Gastroesophageal sphincter (tissue), 3 donors: ENCODE measurements at regions not wholly inside any gene's neighbourhood (a gene's known extent, or its start where the extent isn't known, plus 50 kb on each side); places are given as distances from the start of the nearest gene placed in this dataset.

ENCODE experiments used
- POLR2A ChIP-seq, 2 donors: fragments of 450-650 bp; IDR thresholded peaks; one replicate each; pipeline ENCODE4 v1.6.1; 2017; ENCODE audit warnings: antibody characterized with exemption in 2 of 2, mild to moderate bottlenecking in 2 of 2, moderate library complexity in 1 of 2
- POLR2AphosphoS5 ChIP-seq: sonication (generic); formaldehyde crosslinking; IDR thresholded peaks from one replicate; pipeline ENCODE4 v1.6.1; 2017; ENCODE audit warnings: antibody characterized with exemption
- TF ChIP-seq, protein P1 (sequence below), 4 experiments: fragments of 200-600 bp in 2 of 4; fragments of 450-650 bp in 2 of 4; sonication (generic) in 1 of 4; IDR thresholded peaks; one replicate each; pipeline ENCODE4 v1.5.1; 2017 to 2019; ENCODE audit warnings: antibody characterized with exemption in 4 of 4, mild to moderate bottlenecking in 2 of 4, moderate library complexity in 2 of 4

DNA sequence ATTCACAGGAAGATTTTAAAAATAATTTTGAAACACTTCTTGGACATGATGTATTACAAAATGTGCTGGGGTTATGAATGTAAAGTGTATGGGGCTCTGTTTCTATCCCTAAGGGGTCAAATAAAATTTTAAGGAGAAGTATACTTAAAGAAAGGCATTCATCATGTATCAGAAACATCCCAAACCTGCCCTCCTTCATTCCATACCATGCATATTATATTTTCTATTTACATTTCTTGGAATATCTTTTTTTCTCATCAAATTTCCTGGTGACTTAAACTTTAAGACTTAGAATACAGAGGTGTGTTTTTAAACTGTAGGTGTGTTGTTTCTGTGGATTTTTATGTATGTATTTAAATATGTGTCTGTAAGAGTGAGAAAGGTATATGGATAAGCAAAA, 96.1 kb upstream of the ADAMTS19 start:
- TF ChIP-seq, protein P1, sequence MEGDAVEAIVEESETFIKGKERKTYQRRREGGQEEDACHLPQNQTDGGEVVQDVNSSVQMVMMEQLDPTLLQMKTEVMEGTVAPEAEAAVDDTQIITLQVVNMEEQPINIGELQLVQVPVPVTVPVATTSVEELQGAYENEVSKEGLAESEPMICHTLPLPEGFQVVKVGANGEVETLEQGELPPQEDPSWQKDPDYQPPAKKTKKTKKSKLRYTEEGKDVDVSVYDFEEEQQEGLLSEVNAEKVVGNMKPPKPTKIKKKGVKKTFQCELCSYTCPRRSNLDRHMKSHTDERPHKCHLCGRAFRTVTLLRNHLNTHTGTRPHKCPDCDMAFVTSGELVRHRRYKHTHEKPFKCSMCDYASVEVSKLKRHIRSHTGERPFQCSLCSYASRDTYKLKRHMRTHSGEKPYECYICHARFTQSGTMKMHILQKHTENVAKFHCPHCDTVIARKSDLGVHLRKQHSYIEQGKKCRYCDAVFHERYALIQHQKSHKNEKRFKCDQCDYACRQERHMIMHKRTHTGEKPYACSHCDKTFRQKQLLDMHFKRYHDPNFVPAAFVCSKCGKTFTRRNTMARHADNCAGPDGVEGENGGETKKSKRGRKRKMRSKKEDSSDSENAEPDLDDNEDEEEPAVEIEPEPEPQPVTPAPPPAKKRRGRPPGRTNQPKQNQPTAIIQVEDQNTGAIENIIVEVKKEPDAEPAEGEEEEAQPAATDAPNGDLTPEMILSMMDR (IDR thresholded peaks at IDR 0.05), result no peak
- TF ChIP-seq POLR2AphosphoS5, result no peak
- no peak for TF ChIP-seq POLR2A (IDR thresholded peaks at IDR 0.05)
